GM18511 (cell line): ENCODE measurements at regions not wholly inside any gene's neighbourhood (a gene's known extent, or its start where the extent isn't known, plus 50 kb on each side); places are given as distances from the start of the nearest gene placed in this dataset.
"Not testable (repeated sequence)": the region's sequence is repeated elsewhere in the genome, so short reads cannot be mapped to it uniquely, and the experiment has no call there.

ENCODE experiments used
- ATAC-seq: cut with Tn5 transposase; IDR thresholded peaks from one replicate; pipeline ENCODE4 v1.9.1; 2021; ENCODE audit warnings: mild to moderate bottlenecking, moderate library complexity; ENCODE audit not compliant: unreplicated experiment

- peak; percentile 97 for ATAC-seq
Observed at GRCh38 chr9:20242510-20243189, 379.6 kb downstream of the MLLT3 start.

- ATAC-seq = no peak
Observed at GRCh38 chr9:20240498-20240897, 381.8 kb downstream of the MLLT3 start.

- no peak for ATAC-seq
Observed at GRCh38 chr9:20238921-20239320, 383.4 kb downstream of the MLLT3 start.

- no peak for ATAC-seq
Observed at GRCh38 chr9:20237686-20238085, 384.6 kb downstream of the MLLT3 start.

GRCh38 chr9:20236676-20237075 lies 385.6 kb downstream of the MLLT3 start:
- ATAC-seq = no peak

GRCh38 chr9:20235206-20235605 lies 387.1 kb downstream of the MLLT3 start:
- ATAC-seq = not testable (repeated sequence)

GRCh38 chr9:20228096-20228495 lies 394.2 kb downstream of the MLLT3 start:
- no peak for ATAC-seq

- no peak for ATAC-seq
Observed at GRCh38 chr9:20227166-20227874, 395.0 kb downstream of the MLLT3 start.

- no peak for ATAC-seq
Observed at GRCh38 chr9:20226345-20226744, 396.0 kb downstream of the MLLT3 start.

GRCh38 chr9:20225826-20226225 lies 396.5 kb downstream of the MLLT3 start:
- ATAC-seq = no peak

- ATAC-seq = no peak
Observed at GRCh38 chr9:20224756-20225155, 397.5 kb downstream of the MLLT3 start.

GRCh38 chr9:20220286-20220685 lies 402.0 kb downstream of the MLLT3 start:
- ATAC-seq = no peak

- no peak for ATAC-seq
Observed at GRCh38 chr9:20219437-20219836, 402.9 kb downstream of the MLLT3 start.

GRCh38 chr9:20217596-20217995 lies 404.7 kb downstream of the MLLT3 start:
- ATAC-seq = no peak

- no peak for ATAC-seq
Observed at GRCh38 chr9:20216438-20216837, 405.9 kb downstream of the MLLT3 start.

GRCh38 chr9:20215552-20215951 lies 406.7 kb downstream of the MLLT3 start:
- ATAC-seq = no peak

- no peak for ATAC-seq
Observed at GRCh38 chr9:20212806-20213205, 409.5 kb downstream of the MLLT3 start.

GRCh38 chr9:20209391-20210340 lies 412.6 kb downstream of the MLLT3 start:
- peak; percentile 75 for ATAC-seq

- ATAC-seq = peak; percentile 49
Observed at GRCh38 chr9:20208961-20209371, 413.3 kb downstream of the MLLT3 start.

GRCh38 chr9:20208226-20208625 lies 414.1 kb downstream of the MLLT3 start:
- ATAC-seq = no peak

- ATAC-seq = no peak
Observed at GRCh38 chr9:20207176-20207575, 415.1 kb downstream of the MLLT3 start.
